Nephron (organoid): ENCODE measurements at regions not wholly inside any gene's neighbourhood (a gene's known extent, or its start where the extent isn't known, plus 50 kb on each side); places are given as distances from the start of the nearest gene placed in this dataset.

Experiments
- H3K27ac Mint-ChIP-seq, 3 experiments: 2 replicates each; pipeline ENCODE4 v1.8.0; 2020; ENCODE audit warnings: mixed read lengths in 3 of 3, mild to moderate bottlenecking in 2 of 3, moderate library complexity in 1 of 3
- H3K27me3 Mint-ChIP-seq: 2 replicates; pipeline ENCODE4 v1.8.0; 2021; ENCODE audit warnings: low read depth, mild to moderate bottlenecking, moderate library complexity, mixed read lengths
- H3K36me3 Mint-ChIP-seq: 2 replicates; pipeline ENCODE4 v1.8.0; 2020; ENCODE audit warnings: low read depth, mixed read lengths
- H3K4me1 Mint-ChIP-seq: 2 replicates; pipeline ENCODE4 v1.8.0; 2020; ENCODE audit warnings: mixed read lengths
- H3K4me3 Mint-ChIP-seq, 3 experiments: 2 replicates each; pipeline ENCODE4 v1.8.0; 2020; ENCODE audit warnings: mild to moderate bottlenecking in 3 of 3, mixed read lengths in 3 of 3, moderate library complexity in 2 of 3
- H3K9me3 Mint-ChIP-seq: 2 replicates; pipeline ENCODE4 v1.8.0; 2020; ENCODE audit warnings: mixed read lengths
- TF ChIP-seq, protein P1 (sequence below), 3 experiments: fragments of 200-600 bp; sonication (generic); IDR thresholded peaks; one replicate each; pipeline ENCODE4 v1.5.0; 2021; ENCODE audit warnings: antibody characterized with exemption in 3 of 3; ENCODE audit not compliant: unreplicated experiment in 3 of 3

DNA sequence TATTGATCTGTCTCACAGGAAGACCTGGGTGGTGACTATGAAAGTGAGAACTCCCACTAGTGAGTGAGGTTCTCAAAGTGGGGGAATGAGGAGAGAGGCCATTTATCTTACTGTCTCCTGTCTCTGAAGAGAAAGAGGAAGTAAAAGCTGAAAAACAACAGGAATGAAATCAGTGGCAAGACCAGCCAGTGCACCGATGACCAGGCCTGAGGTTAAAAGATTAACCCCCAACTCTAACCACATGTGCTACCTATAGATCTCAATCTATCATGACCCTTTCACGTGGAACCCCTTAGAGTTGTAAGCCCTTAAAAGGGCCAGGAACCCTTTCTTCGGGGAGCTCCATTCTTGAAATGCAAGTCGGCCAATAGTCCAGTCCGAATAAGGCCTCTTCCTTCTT, 239.3 kb upstream of the CNTN6 start:
- H3K27ac Mint-ChIP-seq: no peak overlapping the region

DNA sequence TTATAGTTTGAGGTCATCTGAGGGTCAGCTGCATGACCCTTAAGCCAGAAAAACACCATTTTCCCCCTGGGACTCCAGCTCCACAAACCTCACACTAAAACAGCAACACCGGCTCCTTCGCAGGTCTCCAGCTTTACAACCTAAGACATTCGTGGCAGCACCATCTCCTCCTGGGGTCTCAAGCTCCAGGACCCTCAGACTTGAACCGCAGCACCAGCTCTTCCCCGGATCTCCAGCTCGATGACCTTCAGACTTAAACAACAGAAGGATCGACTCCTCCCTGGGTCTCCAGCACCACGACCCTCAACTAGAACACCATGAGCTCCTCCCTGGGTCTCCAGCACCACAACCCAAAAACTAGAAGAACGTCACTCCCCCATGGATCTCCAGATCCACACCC, 233.7 kb upstream of the CNTN6 start:
- Mint-ChIP-seq H3K27ac (no peak overlapping the region), H3K36me3 (no peaks in the 10 kb centered on the region), H3K27me3 (no peaks in the 10 kb centered on the region), H3K9me3 (peaks cover 8% of the 10 kb centered on the region), H3K4me1 (peaks cover 5% of the 10 kb centered on the region), H3K4me3 (no peak overlapping the region)
- TF ChIP-seq, protein P1, sequence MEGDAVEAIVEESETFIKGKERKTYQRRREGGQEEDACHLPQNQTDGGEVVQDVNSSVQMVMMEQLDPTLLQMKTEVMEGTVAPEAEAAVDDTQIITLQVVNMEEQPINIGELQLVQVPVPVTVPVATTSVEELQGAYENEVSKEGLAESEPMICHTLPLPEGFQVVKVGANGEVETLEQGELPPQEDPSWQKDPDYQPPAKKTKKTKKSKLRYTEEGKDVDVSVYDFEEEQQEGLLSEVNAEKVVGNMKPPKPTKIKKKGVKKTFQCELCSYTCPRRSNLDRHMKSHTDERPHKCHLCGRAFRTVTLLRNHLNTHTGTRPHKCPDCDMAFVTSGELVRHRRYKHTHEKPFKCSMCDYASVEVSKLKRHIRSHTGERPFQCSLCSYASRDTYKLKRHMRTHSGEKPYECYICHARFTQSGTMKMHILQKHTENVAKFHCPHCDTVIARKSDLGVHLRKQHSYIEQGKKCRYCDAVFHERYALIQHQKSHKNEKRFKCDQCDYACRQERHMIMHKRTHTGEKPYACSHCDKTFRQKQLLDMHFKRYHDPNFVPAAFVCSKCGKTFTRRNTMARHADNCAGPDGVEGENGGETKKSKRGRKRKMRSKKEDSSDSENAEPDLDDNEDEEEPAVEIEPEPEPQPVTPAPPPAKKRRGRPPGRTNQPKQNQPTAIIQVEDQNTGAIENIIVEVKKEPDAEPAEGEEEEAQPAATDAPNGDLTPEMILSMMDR (IDR thresholded peaks at IDR 0.05; ENCODE audit: unreplicated experiment in 3 of 3): no peak

More for the DNA sequence above, 239.3 kb upstream of the CNTN6 start:
- H3K9me3 Mint-ChIP-seq: peaks cover 11% of the 10 kb centered on the region
- H3K36me3 Mint-ChIP-seq: no peaks in the 10 kb centered on the region
- TF ChIP-seq, protein P1 (IDR thresholded peaks at IDR 0.05; ENCODE audit: unreplicated experiment in 3 of 3): no peak
- peaks cover 5% of the 10 kb centered on the region for H3K4me1 Mint-ChIP-seq
- no peak overlapping the region for H3K4me3 Mint-ChIP-seq
- H3K27me3 Mint-ChIP-seq: no peaks in the 10 kb centered on the region

DNA sequence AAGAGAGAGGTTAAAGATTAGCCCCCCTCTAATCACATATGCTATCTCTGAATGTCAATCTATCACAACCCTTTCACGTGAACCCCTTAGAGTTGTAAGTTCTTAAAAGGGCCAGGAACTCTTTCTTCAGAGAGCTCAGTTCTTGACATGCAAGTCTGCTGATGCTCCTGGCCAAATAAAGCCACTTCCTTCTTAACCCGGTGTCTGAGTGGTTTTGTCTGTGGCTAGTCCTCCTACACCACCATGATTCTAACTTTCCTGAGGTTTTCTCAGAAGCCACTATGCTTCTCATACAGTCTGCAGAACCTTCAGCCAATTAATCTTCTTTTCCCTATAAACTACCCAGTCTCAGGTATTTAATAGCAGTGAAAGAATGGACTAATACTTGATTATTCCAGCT, 231.1 kb upstream of the CNTN6 start:
- Mint-ChIP-seq H3K4me3 (no peak overlapping the region), H3K36me3 (no peaks in the 10 kb centered on the region), H3K27me3 (peaks cover 4% of the 10 kb centered on the region), H3K27ac (no peak overlapping the region), H3K9me3 (no peaks in the 10 kb centered on the region), H3K4me1 (no peaks in the 10 kb centered on the region)
- TF ChIP-seq, protein P1 (IDR thresholded peaks at IDR 0.05; ENCODE audit: unreplicated experiment in 3 of 3): no peak

DNA sequence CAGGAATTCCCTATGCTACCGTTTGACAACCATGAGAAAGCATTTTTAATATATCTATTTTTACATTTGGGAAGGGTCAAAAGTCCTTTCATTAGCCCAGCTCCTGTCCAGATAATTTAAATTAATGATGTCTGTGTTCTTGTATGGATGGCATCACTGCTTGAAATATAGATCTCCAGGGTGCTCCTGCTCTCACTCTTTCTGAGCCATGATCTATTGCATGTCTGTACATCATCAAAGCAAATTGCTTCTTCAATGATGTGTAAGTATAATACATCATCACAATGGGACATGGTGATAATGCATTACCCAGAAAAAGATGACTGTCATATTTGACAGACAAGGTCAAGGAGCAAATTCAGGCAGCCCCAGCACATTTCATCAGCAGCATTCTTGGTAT, 223.6 kb upstream of the CNTN6 start:
- Mint-ChIP-seq H3K9me3 (no peaks in the 10 kb centered on the region), H3K27ac (peak overlapping the region in 1 of 3 experiments; percentile 10), H3K4me3 (no peak overlapping the region), H3K4me1 (peaks cover 6% of the 10 kb centered on the region), H3K36me3 (no peaks in the 10 kb centered on the region), H3K27me3 (peaks cover 4% of the 10 kb centered on the region)
- TF ChIP-seq, protein P1 (IDR thresholded peaks at IDR 0.05; ENCODE audit: unreplicated experiment in 3 of 3): no peak

DNA sequence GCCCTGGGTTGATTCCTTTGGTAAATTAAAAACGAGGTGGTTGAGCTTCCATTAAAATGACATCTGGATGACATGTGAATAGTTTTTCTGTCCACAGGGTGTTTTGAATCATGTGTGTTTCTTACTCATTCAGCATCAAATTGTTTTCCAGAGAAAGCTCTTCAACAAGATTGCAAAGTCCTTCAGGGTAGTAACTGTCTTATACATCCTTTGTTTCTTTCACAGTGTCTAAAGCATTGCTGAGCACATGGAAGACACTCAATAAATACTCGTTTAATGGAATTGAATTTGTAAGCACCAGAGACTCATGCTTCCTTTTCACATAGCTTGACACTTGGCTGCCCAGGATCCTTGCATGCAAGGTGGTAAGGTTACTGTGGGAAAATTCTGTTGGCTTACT, 223.1 kb upstream of the CNTN6 start:
- TF ChIP-seq, protein P1 (IDR thresholded peaks at IDR 0.05; ENCODE audit: unreplicated experiment in 3 of 3): no peak
- Mint-ChIP-seq H3K36me3 (no peaks in the 10 kb centered on the region), H3K27ac (peak overlapping the region in 1 of 3 experiments; percentile 10), H3K9me3 (no peaks in the 10 kb centered on the region), H3K4me3 (no peak overlapping the region), H3K27me3 (peaks cover 4% of the 10 kb centered on the region), H3K4me1 (peaks cover 6% of the 10 kb centered on the region)

DNA sequence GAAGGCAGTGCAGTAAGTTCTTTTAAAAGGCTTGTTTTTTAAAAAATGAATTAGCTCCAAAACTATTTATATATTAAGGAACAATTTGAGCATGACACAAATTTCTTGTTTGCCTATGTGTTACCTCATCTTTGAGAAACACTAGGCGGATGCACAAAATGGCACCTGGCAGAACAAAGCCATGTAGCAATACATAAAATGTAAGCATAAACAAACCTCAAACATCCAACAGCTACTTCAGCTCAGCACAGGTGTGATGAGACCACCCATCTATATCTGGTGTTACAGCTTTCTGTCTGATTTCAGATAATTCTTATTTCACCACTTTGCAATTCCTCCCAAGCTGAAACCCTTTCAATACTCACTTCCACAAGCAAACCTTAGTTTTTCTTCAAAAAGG, 221.2 kb upstream of the CNTN6 start:
- no peaks in the 10 kb centered on the region for H3K9me3 Mint-ChIP-seq
- H3K36me3 Mint-ChIP-seq: no peaks in the 10 kb centered on the region
- TF ChIP-seq, protein P1 (IDR thresholded peaks at IDR 0.05; ENCODE audit: unreplicated experiment in 3 of 3): no peak
- no peak overlapping the region for H3K27ac Mint-ChIP-seq
- H3K27me3 Mint-ChIP-seq: peaks cover 4% of the 10 kb centered on the region
- peaks cover 6% of the 10 kb centered on the region for H3K4me1 Mint-ChIP-seq
- H3K4me3 Mint-ChIP-seq: no peak overlapping the region
